HFFc6 (cell line): ENCODE measurements at regions not wholly inside any gene's neighbourhood (a gene's known extent, or its start where the extent isn't known, plus 50 kb on each side); places are given as distances from the start of the nearest gene placed in this dataset.

ENCODE experiments used
- DNase-seq: peaks from one replicate; pipeline ENCODE4 v3.0.0-alpha.2; 2018
- H3K27ac Mint-ChIP-seq: 2 replicates; pipeline ENCODE4 v1.8.0; 2020; ENCODE audit warnings: mild to moderate bottlenecking, mixed read lengths
- H3K27me3 Mint-ChIP-seq: 2 replicates; pipeline ENCODE4 v1.8.0; 2021; ENCODE audit warnings: mild to moderate bottlenecking, moderate library complexity, mixed read lengths; ENCODE audit not compliant: insufficient read depth
- H3K36me3 Mint-ChIP-seq: 2 replicates; pipeline ENCODE4 v1.8.0; 2021; ENCODE audit warnings: low read depth, mixed read lengths
- H3K4me1 Mint-ChIP-seq: 2 replicates; pipeline ENCODE4 v1.8.0; 2020; ENCODE audit warnings: low read depth, mixed read lengths
- H3K4me3 Mint-ChIP-seq: 2 replicates; pipeline ENCODE4 v1.8.0; 2020; ENCODE audit warnings: mild to moderate bottlenecking, moderate library complexity, mixed read lengths
- H3K9me3 Mint-ChIP-seq: 2 replicates; pipeline ENCODE4 v1.8.0; 2020; ENCODE audit warnings: mild to moderate bottlenecking, mixed read lengths
- CTCF ChIP-seq: fragments of 200-600 bp; sonication (generic); IDR thresholded peaks from 2 replicates; pipeline ENCODE4 v1.5.0; 2021; ENCODE audit warnings: antibody characterized with exemption, mild to moderate bottlenecking

GRCh38 chr15:31897746-31898145, 132.6 kb upstream of the CHRNA7 start:
- no peak for DNase-seq
- Mint-ChIP-seq H3K4me1 (no peaks in the 10 kb centered on the region), H3K4me3 (no peak overlapping the region), H3K27ac (no peak overlapping the region), H3K27me3 (no peaks in the 10 kb centered on the region), H3K9me3 (peaks cover 52% of the 10 kb centered on the region), H3K36me3 (no peaks in the 10 kb centered on the region)
- TF ChIP-seq CTCF, result no peak

DNA sequence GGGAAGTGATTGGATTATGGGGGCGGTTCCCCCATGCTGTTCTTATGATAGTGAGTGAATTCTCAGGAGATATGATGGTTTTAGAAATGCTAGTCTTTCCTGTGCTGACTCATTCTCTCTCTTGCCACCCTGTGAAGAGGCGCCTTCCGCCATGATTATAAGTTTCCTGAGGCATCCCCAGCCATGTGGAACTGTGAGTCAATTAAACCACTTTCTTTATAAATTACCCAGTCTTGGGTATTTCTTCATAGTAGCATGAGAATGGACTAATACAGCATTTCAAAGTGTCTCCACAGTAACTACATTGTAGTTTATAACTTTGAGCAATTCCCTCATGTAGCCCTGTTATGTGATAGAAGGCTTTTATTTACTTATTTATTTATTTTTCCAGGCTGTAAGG, 128.8 kb upstream of the CHRNA7 start:
- Mint-ChIP-seq H3K27me3 (no peaks in the 10 kb centered on the region), H3K4me3 (no peak overlapping the region), H3K9me3 (peaks cover 73% of the 10 kb centered on the region), H3K27ac (no peak overlapping the region), H3K4me1 (no peaks in the 10 kb centered on the region), H3K36me3 (peaks cover 4% of the 10 kb centered on the region; the same call in 1 of the 2 replicates)
- TF ChIP-seq CTCF, result no peak
- no peak for DNase-seq

DNA sequence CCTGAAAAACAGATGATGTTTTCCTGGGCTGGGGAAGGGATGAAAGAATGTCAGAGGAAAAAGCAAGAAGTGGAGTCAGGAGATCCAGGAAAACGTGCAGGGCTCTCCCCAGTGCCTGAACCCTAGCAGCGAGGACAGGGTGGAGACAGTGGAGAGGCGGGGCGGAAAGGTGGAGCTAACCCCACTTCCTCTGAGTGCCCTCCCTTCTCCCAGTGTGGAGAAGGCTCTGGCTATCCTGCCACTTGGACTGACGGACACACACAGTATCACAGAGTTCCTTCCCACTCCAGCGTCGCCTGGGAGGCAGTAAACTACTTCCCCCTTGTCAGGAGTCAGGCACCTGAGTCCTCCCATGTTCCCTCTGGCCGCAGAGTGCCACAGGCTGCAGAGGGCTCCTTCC, 125.3 kb upstream of the CHRNA7 start:
- Mint-ChIP-seq H3K4me1 (no peaks in the 10 kb centered on the region), H3K27me3 (no peaks in the 10 kb centered on the region), H3K27ac (no peak overlapping the region), H3K4me3 (no peak overlapping the region), H3K36me3 (peaks cover 10% of the 10 kb centered on the region; the same call in 1 of the 2 replicates), H3K9me3 (peaks cover 64% of the 10 kb centered on the region)
- no peak for DNase-seq
- no peak for TF ChIP-seq CTCF

GRCh38 chr15:31925541-31925940, 104.8 kb upstream of the CHRNA7 start:
- Mint-ChIP-seq H3K36me3 (no peaks in the 10 kb centered on the region), H3K27me3 (no peaks in the 10 kb centered on the region; the same call in 1 of the 2 replicates), H3K9me3 (peaks cover 35% of the 10 kb centered on the region), H3K27ac (no peak overlapping the region), H3K4me3 (no peak overlapping the region), H3K4me1 (no peaks in the 10 kb centered on the region)
- no peak for TF ChIP-seq CTCF
- no peak for DNase-seq

DNA sequence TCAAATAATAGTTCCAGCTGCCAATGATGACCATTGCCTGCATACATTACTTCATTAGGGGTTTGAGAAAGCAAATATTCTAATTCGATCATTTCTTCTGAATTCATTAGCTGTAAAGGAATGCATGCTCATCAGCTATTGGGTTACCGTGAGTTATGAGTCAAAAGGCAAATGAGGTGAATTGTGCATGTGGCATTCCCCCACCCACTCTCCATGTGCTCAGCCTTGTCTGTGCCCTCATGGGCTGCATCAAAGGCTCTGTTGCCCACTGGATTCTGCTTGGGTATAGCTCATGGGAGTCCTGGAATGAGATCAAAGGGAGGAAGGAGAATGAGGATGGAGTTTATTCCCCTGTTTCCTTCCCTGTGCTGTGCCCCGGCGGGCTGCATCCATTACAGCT, 99.3 kb upstream of the CHRNA7 start:
- H3K9me3 Mint-ChIP-seq, result peaks cover 8% of the 10 kb centered on the region
- no peaks in the 10 kb centered on the region; the same call in 1 of the 2 replicates for H3K27me3 Mint-ChIP-seq
- H3K36me3 Mint-ChIP-seq, result no peaks in the 10 kb centered on the region
- no peak overlapping the region for H3K27ac Mint-ChIP-seq
- no peak overlapping the region for H3K4me3 Mint-ChIP-seq
- no peaks in the 10 kb centered on the region for H3K4me1 Mint-ChIP-seq
- no peak for DNase-seq
- TF ChIP-seq CTCF, result no peak

GRCh38 chr15:31932576-31932975, 97.7 kb upstream of the CHRNA7 start:
- DNase-seq, result no peak
- peaks cover 7% of the 10 kb centered on the region for H3K9me3 Mint-ChIP-seq
- no peak for TF ChIP-seq CTCF
- H3K4me3 Mint-ChIP-seq, result no peak overlapping the region
- no peaks in the 10 kb centered on the region for H3K36me3 Mint-ChIP-seq
- H3K27me3 Mint-ChIP-seq, result no peaks in the 10 kb centered on the region; the same call in 1 of the 2 replicates
- H3K4me1 Mint-ChIP-seq, result no peaks in the 10 kb centered on the region
- no peak overlapping the region for H3K27ac Mint-ChIP-seq
